Frontal cortex (tissue), 3 donors: ENCODE measurements at regions not wholly inside any gene's neighbourhood (a gene's known extent, or its start where the extent isn't known, plus 50 kb on each side); places are given as distances from the start of the nearest gene placed in this dataset.
"Not testable (repeated sequence)": the region's sequence is repeated elsewhere in the genome, so short reads cannot be mapped to it uniquely, and the experiment has no call there.

Experiments
- DNase-seq, 2 donors: peaks; one replicate each; pipeline ENCODE4 v3.0.0; 2012; ENCODE audit warnings: low spot score in 2 of 2
- FAIRE-seq: peaks from 2 replicates; lab custom pipeline; 2012; peaks lifted over from hg19 to GRCh38; lab: Jason Lieb, UNC
- donor health status: control.
- donor health status: control.
- donor health status: control.

DNA sequence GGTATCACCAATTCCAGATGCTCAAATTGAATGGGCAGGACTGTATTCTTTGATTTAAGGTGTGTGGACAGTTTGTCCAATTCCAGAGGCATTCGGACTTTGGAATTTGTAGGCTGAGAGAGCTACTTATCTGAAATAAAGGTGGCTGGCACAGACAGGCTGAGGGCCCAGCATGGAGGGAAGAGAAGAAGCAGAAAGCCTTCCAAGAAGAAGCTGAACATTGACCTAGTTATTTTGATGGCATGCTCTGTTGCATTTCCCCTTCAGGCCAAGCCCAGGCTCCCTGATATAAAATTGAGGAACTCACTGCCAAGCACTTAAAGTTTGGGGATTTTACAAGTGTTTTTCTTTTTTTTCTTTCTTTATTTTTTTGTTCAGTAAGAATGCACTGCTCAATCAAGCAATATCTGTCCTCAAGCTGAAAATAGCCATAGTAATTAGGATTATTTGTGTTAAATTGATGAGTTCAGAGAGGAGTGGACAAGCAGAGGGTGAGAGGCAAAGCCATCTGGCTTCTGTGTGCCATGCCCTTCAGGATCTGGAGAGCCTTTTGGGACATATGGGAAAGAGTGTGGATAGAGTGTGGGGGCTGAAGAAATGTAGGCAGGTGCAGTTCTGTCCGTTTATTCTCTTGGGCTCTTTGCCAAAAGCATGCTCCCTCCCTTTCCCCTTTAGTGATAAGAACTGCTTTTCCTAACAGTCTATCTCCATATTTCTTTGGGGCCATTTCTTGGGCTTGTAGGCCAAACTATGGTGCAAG, 148.9 kb downstream of the OXSM start:
- DNase-seq (no peak), FAIRE-seq (no peak)

DNA sequence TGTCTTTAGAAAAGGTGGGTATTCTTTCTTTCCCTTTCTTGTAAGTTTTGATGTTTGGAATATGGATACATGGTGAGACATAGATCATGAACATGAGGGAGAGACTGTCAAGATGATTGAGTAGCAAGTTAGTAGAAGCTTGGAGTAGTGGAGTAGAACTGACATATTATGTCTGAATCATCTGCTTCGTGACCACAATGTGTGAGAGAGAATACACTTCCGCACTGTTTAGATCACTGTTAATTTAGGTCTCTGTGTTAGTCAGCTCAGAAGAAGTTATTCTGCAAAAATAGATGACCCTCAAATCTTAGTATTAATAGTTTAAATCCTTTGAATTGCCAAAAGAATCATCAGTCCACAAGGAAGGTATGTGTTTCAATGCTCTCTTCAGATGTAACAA, 151.0 kb downstream of the OXSM start:
- FAIRE-seq (no peak), DNase-seq (no peak)

DNA sequence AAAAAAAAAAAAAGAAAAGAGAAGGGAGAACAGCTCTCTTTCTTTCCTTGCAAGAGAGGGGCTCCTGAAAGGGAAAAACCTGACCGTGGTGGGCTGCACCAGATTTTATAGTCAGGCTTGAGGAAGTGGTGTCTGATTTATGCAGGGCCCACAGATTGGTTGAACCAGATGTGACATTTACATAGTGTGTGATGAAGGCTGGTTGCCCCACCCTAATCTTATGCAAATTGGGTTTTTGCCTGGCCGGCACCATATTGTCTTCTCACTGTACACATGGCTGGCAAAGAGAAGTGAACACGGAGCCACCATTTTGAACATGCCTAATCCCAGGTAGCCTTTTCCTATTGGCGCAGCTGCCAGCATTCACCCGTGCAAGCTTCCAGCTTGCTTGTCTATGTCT, 154.4 kb downstream of the OXSM start:
- DNase-seq (no peak), FAIRE-seq (no peak)

DNA sequence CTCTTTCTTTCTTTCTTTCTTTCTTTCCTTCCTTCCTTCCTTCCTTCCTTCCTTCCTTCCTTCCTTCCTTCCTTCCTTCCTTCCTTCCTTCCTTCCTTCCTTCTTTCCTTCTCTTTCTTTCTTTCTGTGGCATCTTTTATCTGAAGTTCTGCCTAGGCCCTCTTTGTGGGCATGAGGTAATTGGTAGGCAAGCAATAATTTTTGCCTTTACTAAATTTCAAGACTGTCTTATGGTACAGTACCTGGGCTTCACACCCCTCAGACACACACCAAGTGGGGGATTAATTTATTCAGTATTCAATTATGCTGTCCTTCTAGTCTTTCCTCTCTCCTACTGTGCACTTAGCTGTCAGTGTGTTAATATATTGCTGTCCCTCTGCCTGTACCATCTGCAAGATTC, 155.5 kb downstream of the OXSM start:
- no peak for FAIRE-seq
- no peak for DNase-seq

DNA sequence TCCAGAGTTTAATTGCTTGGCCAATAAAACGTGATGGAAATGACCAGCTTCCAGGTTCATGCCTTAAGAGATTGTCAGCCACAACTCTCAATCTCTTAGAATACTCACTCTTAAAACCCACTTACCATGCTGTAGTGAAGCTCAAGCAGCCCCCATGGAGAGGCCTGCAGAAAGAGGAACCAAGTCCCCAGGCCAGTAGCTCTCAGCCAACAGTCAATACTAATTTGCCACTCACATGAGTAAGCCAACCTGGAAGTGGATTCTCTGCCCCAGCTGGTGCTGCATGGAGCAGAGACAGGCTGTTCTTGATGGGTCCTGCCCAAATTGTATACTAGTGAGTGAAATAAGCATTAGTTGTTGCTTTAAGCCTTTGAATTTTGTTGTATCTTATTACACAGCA, 155.9 kb downstream of the OXSM start:
- no peak for DNase-seq
- no peak for FAIRE-seq

DNA sequence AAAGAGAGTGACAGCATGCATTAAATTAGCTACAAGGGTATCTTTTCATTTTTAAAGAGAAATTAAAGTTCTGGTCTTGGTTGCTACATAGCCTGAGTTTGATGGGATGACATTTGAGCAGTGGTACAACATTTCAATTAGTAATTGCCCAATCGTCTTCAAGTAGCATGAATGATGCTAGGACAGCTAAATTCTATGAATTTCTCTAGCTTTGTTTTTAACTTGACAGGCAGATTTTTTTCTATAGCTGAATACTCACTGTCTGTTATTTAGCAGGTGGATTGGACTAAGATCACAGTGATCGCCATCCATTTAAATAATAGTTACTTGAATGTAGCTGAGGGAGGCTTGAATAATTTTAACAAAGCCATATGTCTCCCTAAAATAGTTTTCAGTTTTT, 162.2 kb downstream of the OXSM start:
- FAIRE-seq: no peak
- no peak for DNase-seq

DNA sequence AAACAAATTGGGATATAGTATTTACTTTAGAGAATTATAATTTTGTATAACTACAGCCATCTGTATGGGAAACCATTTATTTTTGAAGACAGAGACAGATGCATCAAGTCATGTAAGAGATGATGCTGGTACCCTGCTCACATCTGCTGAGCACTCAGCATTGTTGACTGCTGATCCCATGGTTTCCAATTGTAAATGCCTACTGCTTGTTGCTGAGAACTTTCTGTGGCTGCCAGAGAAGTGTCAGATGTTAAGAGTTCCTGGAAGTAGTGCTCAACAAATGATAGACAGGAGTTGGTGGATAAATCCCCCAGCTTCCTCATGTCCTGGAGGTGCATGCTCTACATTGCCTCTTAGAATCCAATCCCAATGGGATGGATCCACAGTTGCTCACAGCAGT, 167.1 kb downstream of the OXSM start:
- FAIRE-seq (no peak), DNase-seq (no peak)

DNA sequence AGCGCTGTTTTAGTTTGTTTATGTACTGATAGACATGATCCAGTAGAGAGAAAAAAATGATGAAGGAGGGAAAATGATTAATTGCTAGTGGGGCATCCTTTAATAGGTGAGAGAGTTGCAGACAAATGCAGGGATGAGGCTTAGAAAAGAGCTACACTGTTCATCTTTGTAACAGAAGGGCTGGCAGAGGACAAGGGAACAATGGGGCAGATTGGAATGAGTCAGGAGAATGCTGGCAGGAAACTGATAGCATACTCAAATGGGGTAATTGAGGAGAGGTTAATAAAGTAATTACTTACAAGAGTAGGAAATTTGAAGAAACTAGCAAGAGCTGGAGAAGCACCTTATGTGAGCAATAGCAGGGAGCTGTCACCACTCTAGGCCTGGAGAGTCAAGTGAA, 170.9 kb downstream of the OXSM start:
- FAIRE-seq: no peak
- DNase-seq: no peak

DNA sequence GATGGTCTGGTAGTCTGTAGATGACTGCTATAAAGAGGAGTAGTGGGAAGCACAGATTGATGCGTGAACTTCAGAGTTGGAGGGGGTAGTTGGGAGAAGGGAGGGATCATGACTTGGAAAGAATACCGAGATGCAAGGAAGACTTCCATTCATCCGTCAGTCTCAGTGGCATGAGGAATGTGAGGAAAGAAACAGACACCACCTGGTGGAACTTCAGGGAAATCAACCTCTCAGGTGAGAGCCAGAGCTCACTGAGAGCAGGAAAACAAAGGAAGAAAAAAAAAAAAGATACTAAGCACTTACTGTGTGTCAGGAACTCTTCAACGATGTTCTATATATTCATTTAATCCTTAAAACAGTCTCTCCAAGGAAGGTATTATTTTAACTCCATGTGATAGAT, 172.4 kb downstream of the OXSM start:
- FAIRE-seq: no peak
- no peak for DNase-seq

DNA sequence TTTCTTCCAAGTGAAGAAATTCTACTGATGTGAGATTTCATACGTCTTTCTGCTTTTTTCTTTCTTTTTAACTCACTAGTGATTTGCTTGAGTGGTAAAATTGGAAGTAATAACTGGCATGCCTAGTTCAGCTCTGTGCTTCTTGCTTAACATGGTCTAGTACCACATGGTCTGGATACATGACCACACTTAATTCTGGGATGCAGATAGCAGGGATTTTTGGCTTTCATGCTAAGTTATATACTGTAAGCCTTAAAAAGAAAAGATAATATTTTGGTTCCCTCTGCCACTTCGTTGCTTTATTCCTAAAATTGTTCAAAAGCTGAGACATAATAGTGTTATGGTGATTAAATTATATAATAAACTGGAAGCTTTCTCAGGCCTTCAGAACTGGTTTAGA, 174.3 kb downstream of the OXSM start:
- FAIRE-seq: no peak

DNA sequence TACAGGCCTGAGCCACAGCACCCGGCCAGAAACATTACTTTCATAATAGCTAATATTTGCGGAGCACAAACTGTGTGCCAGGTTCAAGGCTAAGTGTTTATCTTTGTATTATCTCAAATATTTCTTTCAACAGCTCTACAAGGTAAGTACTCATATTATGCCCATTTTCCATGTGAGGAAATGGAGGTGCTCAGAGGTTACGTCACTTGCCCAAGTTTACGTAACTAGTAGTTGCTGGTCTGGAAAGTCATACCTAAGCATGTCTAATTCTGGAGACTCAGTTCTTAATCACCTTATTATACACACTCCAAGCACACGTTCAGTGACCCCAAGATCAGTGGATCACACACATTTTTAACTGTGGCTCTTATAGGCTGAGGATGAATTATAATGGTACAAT, 177.5 kb downstream of the OXSM start:
- DNase-seq (no peak), FAIRE-seq (no peak)

More for the DNA sequence above, 174.3 kb downstream of the OXSM start:
- DNase-seq: no peak

DNA sequence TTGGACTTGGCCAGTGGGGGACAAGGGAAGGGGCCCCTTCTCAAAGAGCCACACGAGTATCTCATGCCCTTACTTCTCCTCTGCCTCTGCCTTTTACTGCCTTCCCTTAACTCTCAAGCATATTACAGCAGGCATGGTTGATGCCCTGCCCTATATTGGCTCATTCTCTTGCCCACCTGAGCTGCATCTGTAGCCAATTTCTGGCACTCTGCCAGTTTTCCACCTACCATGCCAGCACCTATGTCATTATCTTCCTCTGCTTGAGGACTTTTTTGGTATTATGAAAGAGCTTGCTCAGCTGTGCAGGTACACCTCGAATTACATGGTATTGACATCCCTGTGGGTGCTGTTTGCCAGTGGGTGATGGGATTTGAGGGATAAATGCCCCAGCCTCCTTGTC, 181.8 kb downstream of the OXSM start:
- DNase-seq (no peak), FAIRE-seq (no peak)

DNA sequence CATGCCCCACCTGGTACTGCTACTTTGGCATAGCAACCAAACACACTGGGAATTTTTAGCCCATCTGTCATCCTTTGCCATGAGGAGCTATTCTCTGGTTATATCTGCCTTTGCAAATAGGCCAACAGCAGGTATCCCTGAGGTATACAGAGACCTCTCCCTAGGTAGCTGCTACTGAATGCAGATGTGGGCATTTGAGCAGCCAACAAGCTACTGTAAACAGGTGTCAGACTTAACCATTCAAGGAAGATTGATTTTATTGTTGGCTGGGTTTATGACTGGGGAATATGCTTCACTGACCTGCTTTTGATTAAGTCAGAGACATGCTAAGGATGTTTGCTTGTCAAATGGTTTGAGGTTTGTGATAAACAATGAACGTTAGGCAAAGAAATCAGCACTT, 183.2 kb downstream of the OXSM start:
- FAIRE-seq (no peak), DNase-seq (no peak)

DNA sequence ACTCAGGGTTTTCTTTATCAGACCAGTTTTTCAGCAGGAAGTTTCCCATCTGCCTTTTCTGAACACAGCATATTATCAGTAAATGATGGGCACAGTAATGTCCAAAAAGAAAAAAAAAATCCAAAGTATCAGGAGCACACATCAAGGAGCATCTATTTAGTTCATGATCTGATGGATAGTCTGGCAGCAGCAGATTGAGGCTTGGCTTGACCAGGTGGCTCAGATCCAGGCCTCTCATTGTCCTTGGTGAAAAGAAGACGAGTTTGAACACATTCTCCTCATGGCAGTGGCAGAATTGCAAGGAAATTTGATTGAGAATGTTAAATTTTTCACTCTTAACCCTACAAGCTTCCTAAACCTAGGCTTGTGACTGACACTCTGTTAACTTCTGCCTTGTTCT, 192.9 kb downstream of the OXSM start:
- DNase-seq (no peak), FAIRE-seq (no peak)

DNA sequence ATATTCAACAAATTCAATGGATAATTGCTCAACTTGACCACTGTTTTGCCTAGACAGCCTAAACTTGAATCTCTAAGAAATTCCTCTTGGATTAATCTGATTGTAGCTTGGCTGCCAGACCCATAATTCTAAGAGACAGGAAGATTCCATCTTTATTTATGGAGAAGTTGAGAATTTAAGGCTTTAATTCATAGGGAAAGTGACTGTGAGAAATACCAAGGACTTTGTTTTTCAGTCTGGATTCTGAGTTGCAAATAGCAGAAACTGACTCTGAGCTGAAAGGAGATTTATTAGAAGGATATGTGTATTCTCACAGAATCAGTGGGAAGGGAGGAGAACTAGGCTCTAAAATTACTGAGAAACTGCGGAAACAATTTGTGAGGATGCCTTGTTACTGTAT, 195.7 kb downstream of the OXSM start:
- DNase-seq (no peak), FAIRE-seq (no peak)

DNA sequence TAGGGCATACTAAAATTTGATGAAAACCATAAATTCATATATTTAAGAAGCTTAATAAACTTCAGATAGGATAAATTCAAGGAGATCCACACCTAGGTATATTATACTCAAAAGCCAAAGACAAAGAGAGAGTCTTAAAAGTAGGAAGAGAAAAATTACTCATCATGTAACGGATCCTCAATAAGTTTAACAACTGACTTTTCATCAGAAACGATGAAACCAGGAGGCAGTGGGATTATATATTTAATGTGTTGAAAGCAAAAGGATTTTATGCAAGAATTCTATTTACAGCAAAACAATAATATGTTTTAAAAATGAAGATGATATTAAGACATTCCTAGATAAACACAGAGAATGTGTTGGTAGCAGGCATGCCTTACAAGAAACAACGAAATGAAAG, 202.7 kb downstream of the OXSM start:
- no peak for FAIRE-seq
- no peak for DNase-seq

DNA sequence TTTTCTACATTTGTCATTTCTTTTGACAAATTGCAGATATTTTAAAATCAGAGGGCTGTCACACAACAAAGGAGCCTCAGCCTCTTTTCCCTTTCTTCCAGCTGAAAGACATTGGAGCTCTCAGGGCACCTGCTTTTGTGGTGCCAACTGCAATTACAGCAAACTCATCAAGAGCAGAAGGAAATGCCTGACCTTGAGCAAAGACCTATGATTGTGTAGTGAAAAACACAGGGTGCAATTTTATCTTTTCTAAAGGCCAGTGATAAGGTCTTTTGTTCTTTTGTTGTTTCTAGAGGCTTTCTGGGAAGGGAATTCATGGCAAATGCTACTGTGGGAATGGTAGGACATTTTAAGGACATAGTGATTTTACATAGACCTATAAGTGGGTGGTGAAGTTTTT, 214.3 kb downstream of the OXSM start:
- DNase-seq: no peak
- FAIRE-seq: no peak

DNA sequence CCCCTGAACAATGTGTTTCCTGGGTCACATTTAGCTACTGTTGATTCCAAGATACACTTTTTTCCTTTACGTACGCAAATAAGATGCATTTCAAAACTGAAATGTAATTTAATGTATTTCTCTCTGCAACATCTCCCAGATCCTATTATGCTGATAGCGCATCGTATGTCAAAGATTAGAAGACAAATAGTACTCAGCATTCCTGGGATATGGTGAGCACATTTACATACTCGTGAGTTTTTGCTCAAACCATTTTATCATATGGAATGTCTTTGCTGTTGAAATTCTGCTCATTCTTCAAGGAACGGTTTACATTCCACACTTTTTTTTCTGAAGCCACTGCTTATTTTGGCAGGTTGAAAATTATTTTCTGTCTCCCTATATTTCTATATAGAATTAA, 221.4 kb downstream of the OXSM start:
- FAIRE-seq (no peak), DNase-seq (no peak)

DNA sequence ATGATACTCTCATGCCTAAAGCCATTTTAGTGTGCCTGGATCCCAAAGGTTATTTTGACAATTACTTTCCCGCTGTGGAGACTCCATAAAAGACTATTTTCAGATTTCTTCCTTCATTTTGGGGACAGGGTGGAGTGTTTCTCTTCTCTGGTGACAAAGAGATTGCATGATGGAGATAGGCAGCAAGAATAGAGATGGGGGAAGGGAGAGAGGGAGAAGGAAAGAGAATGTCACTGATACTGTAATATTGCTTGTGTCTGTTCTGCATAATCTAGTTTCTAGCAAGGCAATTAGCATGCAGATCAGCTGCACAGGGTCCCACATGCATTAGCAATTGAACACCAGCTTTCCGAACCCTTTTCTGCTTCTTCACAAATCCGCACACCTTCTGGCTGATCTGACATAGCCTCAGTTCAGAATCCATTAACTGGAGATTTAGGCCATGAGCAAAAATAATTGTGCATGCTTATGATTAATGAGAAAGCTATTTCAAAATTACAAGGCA, 222.4 kb downstream of the OXSM start:
- FAIRE-seq: no peak
- DNase-seq: no peak

DNA sequence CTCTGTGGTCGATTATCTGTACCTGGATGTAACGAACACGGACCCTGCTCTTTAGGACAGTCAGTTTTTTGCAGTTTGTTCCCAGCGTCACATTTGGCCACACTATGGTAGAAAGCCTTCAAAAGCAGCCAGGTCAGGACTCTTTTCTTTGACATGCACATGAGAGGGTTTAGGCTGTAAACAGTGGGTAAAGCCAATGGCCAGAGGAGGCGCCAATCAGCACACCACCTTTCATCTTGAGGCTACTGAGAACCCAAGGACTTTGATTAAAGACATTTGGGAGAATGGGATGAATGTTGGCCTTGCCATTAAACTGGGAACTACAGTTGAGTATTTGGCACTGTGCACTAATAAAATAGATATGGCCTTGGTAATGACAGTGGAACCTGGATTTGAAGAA, 225.9 kb downstream of the OXSM start:
- FAIRE-seq: no peak

DNA sequence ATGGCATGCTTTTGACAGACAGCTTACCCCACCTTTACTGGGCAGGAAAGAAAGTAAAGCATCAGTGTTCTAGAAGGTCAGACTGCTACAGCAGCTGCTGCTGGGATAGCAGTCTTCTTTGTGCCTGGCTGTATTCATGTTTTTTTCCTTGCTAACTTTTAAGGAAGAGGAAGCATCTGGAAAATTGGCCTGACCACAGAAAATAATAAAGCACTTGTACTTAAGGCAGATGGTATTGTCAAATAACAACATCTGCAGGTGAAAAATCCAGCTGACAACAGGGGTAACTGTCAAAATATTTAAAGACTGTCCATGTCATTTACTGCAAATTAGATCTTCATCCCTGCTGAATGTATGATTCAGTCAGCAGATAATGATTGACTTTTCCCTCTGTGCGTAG, 229.0 kb downstream of the OXSM start:
- FAIRE-seq (no peak), DNase-seq (no peak)

More for the DNA sequence above, 225.9 kb downstream of the OXSM start:
- no peak for DNase-seq

DNA sequence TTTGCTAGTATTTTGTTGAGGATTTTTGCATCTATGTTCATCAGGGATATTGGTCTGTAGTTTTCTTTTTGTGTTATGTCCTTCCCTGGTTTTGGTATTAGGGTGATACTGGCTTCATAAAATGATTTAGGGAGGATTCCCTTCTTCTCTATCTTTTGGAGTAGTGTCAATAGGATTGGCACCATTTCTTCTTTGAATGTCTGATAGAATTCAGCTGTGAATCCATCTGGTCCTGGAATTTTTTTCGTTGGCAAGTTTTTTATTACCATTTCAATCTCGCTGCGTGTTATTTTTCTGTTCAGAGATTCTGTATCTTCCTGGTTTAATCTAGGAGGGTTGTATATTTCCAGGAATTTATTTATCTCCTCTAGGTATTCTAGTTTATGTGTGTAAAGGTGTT, 234.3 kb downstream of the OXSM start:
- not testable (repeated sequence) for FAIRE-seq, DNase-seq
